HUDEP-2 (cell line): ENCODE measurements at regions not wholly inside any gene's neighbourhood (a gene's known extent, or its start where the extent isn't known, plus 50 kb on each side); places are given as distances from the start of the nearest gene placed in this dataset.
A peak's percentile ranks its signal among the peaks of the same experiment; 100 is the strongest.
"Not testable (repeated sequence)": the region's sequence is repeated elsewhere in the genome, so short reads cannot be mapped to it uniquely, and the experiment has no call there.

Experiments
- DNase-seq, 76 experiments: peaks; one replicate each; lab custom pipeline; 2025; ENCODE audit not compliant: unreplicated experiment in 76 of 76; lab: John Stamatoyannopoulos, UW

DNA sequence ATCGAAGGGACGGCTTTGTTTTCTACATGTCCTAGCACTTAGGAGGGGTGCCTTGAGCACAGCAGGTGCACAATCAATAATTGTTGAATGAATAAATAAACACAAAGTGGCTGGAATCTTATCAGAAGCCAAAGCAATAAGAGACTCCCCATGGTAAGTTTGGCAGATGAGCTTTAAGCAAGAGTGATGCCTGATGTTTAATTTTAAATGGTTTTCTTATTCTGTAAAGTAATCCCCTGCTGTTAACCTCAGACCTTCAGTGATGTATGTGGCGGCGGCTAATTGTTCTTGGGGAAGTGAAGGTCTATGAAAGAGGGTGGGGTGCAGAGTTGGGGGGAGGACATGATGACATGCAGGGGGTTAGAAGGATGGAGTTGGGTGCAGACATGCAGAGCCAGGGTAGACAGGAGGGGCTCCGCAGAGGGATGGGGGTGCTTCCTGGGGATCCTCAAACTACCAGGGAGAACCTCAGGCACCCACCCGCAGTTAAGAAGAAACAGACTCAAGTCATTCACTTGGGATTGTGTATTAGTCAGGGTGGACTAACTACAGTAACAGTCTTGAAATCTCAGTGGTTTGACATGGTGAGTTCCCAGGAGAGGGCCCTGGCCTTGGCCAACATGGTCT lies 65.7 kb upstream of the SHB start:
- DNase-seq: no peak

DNA sequence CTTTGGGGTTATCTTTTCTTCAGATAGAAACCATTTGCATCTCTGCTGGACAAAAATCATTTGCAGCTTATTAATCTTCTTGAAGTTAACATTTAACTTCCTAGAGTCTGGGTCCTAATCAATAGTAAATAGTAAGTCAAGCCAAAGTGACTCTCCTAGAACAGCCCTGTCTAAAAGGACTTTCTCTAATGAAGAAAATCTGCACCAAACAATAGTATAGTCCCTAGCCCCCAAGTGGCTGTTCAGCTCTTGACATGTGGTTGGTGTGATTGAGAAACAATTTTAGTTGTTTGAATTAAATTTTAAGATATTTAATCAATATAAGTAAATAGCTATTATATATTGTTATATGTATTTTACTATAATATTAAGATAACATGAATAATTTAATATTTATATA lies 64.6 kb upstream of the SHB start:
- no peak for DNase-seq

DNA sequence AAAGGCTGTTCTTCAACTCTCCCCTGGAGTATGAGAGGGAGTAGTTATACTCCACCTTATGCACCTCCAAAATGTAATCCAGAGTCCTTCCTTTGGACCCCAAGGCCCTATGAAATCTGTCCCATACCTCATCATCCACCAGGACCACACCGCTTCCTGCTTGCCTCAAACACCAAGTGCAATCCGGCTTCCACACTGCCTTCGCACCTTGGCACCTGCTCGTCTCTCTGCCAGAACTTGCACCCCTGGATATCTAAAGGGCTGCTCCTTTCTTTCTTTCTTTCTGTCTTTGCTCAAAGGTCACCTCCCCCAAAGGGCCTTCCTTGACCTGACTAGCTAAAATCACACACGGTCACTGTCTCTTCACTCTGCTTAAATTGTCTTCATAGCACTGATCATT lies 63.9 kb upstream of the SHB start:
- DNase-seq: no peak

DNA sequence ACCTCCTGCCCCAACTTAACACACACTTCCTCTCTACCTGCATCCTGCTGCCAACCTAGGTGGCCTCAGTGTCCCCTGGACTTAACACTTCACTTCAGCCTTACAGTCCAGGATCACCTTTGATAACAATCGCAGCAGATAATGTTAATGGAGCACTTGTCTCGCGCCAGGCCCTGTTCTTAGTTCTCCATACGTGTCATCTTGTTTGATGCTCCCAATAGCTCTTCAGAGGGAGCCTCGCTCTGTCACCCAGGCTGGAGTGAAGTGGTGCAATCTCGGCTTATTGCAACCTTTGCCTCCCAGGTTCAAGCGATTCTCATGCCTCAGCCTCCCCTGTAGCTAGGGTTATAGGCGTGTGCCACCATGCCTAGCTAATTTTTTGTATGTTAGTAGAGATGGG lies 62.7 kb upstream of the SHB start:
- no peak for DNase-seq

DNA sequence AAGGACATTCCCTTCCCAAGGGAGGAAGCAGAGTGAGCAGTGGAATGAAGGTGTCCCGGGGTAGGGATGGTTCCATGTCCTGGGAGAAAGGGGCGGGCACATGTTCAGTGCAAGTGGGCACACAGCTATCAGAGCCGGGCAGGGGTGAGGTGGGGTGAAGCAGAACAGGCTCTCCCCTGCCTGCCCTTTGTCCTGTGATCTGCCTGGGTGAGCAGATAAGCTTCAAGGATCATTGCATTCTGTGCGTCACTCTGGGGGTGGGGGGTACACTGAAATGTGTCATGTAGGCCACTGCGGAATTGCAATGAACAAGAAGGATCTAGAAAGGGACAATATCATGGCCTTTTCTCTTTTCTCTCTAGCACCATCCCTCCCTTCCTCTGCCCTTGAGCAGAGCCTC lies 61.7 kb upstream of the SHB start:
- DNase-seq: peak in 74 of 76 experiments; percentile 29 to 96 (median 82)

DNA sequence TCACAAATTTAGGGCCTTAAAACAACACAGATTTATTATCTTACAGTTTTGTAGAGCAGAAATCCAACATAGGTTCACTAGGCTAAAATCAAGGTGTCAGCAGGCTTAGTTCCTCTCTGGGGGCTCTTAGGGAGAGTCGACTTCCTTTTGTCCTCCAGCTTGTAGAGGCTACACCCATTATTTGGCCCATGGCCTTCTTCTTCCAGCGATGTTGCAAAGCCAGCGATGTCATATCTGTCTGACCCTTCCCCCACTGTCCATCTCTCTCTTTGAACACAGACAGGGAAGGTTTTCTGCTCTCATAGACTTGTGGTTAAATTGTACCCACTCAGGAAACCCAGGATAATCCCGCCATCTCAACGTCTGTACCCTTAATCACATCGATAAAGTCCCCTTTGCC lies 60.3 kb upstream of the SHB start:
- DNase-seq: peak in 1 of 76 experiments; percentile 7

DNA sequence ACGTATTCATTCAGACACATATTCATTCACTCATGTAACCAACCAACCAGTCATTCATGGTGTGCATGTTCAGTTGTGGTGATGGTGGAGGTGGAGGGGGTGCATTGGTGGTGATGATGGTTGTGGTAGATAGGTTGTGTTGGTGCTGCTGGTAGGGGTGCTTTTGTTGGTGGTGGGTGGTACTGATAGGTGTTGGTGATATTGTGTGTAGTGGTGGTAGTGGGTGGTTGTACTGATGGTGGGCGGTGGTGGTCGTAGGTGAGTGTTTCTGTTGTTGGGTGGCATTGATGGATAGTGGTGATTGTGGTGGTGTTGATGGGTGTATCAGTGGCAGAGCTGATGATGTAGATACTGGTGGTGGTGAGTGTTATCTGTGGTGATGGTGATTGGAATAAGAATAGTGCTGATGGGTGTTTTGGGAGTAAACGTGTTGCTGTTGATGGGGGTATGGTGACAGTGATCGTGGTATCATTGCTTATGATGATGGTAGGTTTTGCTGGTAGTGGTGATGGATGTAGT lies 59.8 kb upstream of the SHB start:
- no peak for DNase-seq

DNA sequence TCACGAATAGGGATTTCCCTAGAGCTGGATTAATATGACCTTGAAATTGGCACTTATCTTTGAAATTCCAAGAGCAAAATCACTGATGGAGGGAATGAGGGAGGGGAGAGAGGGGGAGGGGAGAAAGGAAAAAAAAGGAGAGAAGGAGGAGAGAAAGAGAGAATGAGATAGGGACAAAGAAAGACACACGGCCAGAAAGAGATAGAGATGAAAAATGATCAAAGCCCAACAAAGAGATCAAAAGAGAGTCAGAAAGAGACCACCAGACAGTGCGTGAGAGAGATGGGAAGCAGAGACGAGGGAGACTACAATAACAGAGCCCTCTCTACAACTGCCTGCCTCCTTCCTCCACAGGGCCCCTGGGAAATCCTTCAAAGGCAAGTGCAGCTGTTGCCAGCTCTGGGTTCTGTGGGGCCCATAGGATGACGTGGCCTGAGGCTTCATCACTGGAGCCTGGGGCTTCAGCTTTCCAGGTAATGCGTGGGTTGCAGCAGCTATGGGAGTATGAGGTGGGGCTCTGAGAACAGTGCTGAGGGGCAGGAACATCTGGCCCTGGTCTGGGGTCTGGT lies 58.3 kb upstream of the SHB start:
- DNase-seq: peak in 1 of 76 experiments; percentile 11

DNA sequence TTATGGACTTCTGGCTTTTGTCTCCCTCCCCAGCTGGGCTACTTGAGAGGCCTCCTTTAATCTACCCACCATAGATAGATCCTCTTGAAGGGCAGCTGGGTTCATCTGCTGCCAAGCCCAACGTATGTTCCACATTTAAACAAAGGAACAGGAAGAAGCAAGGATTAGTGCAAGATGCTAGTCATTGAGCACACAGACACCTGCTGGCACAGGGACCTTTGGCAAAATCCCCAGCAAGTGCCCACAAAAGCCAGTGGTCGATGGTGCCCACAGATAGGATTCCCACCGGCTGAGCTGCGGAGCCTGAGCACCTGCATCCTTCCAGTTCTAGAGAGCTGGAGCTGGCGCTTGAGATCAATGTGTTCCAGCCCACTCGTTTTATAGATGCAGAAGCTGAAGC lies 57.7 kb upstream of the SHB start:
- no peak for DNase-seq

DNA sequence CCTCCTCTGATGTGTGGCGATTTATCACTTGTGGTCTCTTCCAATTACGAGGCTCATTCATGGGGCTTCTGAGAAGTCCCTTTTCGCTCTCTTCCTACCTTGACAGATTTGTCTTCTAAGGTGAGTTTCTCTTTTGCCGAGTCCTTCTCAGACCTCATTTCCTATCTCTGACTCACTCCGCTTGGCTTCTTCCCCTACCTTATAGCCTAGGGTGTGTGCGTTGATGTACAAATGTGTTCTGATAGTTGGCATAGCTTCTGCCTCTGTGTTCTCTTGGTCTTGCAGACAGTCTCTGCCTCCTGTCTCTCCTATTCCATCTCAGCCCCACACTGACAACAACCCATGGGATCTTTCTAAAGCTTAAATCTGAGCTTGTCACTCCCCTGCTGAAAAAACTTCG lies 56.9 kb upstream of the SHB start:
- no peak for DNase-seq

DNA sequence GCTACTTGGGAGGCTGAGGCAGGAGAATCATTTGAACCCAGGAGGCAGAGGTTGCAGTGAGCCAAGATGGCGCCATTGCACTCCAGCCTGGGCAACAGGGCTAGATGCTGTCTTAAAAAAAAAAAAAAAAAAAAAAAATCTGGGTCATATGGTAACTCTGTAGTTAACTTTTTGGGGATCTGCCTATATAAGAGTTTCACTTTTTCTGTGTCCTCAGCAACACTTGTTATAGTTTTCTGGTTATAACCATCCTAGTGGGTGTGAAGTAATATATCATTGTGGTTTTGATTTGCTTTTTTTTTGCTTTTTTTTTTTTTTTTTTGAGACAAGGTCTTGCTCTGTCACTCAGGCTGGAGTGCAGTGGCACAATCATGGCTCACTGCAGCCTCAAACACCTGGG lies 54.3 kb upstream of the SHB start:
- DNase-seq: not testable (repeated sequence)

DNA sequence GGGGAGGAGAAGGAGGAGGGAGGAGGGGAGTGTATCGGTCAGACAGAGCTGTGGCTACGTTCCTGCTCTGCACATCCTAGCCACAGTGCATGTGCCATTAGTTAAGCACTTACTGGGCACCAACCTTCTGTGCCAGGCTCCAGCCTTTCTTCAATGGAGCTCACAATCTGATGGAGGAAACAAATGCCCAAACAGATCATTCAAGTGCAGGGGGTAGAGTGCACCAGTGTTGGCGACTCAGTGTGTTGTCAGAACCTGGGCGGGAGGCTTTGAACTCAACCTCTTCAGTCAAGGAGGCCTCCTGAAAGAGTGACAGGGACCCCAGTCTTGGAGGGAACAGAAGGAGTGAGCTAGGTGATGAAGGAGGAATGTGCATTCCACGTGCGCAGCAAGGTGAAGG lies 51.9 kb upstream of the SHB start:
- no peak for DNase-seq

DNA sequence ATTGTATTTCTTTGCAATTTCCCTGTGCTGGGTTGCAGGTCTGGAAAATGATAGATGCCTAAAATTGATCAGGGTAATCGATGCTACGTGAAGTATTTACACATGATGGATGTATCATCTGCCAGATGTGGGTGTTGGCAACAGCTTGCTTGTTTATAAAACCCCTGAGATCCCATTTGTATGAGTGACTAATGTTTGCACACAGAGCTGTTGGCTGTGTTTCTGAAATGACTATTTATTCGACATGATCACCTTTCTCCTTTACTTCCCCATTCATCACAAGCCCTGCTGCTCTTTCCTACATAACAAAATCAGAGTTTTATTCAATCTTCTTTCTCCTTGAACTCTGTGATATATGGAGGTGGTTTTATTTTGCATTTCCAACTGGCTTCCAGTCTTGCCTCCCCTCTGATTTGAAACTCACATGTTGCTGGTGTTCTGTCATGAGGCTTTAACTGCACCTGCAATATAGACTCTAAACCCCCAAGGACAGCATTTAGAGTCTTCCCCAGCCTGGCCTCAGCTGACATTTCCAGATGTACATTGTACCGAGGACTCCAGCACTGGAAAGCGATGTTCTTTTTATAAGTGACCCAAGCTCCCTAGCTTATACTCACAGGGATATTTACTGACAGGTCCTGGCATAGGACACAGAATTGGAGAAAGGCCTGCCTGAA lies 50.7 kb upstream of the SHB start:
- DNase-seq: no peak

DNA sequence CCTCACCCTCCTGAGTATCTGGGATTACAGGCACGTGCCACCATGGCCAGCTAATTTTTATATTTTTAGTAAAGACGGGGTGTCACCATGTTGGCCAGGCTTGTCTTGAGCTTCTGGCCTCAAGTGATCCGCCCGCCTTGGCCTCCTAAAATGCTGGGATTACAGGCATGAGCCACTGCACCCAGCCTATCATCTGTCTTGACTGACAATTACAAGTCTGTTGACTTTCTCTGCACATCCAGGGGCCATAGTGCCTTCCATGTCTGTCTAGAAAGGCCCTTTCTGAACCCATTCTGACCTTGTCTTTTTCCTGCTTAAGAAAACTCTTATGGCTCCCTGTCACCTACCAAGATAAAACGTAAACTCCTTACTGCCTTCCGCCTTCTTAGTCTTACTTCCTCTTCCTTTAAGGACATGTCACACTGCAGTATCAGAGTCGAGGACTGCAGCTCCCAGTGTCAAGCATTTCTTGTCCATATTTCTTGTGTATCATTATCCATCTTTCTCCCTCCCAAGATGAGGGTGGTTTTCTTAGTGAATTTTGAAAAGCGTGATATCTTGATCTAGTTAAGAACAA lies 49.9 kb upstream of the SHB start:
- no peak for DNase-seq
